Right forelimb (tissue), 1 donor: ENCODE measurements at regions not wholly inside any gene's neighbourhood (a gene's known extent, or its start where the extent isn't known, plus 50 kb on each side); places are given as distances from the start of the nearest gene placed in this dataset.
"Not testable (repeated sequence)": the region's sequence is repeated elsewhere in the genome, so short reads cannot be mapped to it uniquely, and the experiment has no call there.

Source experiments
- DNase-seq: peaks from one replicate; pipeline ENCODE4 v3.0.0-alpha.2; 2018

DNA sequence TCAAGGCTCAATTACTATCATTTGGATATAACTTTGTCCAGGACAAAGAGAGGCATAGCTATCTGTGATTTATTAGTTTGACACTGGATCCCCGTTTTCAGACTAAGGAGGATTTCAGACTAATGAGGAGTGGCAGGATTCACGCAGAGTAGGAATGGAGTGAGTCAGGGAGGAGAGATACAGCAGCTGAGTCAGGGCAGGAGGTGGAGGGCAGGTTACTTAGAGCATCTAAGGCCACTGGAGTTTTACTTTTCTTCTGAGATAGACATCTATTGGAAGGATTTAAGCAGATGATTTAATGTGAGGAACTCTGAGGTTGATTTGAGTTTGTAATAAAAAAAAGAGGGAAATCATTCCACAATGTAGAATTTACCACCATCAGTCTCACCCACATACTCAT lies 110.6 kb downstream of the RPIA start:
- DNase-seq = not testable (repeated sequence)

DNA sequence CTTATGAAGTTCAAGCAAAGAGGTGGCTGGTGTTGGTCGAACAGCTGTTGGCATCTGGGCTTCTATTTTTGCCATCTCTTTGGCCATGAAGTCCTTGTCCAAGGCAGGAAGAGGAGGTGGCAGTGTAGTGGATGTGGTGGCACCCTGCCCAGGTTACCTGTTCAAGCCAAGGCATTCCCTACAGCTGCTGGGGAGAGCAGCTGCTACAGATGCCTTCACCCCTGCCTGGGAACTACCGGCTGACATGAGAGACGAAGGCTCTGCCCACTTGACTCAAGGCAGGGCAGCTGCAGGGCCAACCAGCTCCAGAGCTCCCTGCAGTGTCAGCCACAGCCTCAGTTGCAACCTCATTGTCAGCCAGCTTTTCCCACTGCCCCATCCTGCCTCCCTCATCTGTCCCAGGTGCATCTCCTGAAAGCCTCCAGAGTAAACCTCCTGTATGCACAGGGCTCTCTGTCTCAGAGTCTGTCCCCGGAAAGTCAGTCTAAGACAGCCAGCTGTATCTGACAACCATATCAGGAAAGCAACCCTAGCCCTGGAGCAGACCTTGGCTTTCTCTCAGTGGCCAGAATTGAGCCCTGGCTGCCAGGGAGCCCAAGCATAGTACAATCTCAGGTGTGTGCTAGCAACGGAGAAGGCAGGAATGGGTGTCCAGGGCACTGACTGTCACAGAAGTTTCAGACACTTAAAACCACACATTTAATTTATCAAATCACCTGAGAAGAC lies 115.9 kb downstream of the RPIA start:
- no peak for DNase-seq

DNA sequence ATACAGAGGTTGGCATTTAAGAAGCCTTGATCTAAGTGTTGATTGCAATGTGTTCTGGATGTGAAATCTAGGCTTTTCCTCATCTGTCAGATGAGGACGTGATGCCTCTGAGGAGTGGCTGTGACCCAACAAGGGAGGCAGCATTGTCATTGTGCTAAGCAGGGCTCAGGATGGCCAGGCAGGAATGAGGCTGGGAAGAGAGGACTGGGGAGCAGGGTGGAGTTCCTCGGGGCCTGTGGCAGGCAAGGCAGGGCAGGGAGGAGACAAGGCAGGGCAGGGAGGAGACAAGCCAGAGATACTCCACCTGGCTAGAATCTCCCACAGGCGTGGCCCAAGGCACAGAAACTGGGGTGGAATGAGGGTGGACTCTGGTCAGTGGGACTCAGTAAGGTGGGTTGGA lies 116.6 kb downstream of the RPIA start:
- DNase-seq = no peak

DNA sequence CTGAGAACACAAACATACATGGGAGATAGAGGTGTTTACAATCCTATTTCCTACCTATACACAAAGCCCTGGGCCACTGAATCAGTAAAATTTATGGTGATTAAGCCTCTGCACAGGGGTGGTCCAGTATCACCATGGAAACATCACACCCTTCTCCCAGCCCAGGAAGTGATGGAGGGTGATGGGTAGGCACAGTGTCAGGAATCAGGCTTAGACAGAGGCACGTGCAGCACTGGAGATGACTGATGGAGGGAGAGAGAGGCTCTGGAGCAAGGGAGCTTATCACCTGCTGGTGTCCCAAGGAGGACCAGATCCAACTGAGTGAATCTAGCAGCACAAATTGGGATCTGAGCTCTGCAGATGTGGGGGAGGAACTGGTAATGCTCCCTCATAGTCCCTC lies 117.2 kb downstream of the RPIA start:
- no peak for DNase-seq

DNA sequence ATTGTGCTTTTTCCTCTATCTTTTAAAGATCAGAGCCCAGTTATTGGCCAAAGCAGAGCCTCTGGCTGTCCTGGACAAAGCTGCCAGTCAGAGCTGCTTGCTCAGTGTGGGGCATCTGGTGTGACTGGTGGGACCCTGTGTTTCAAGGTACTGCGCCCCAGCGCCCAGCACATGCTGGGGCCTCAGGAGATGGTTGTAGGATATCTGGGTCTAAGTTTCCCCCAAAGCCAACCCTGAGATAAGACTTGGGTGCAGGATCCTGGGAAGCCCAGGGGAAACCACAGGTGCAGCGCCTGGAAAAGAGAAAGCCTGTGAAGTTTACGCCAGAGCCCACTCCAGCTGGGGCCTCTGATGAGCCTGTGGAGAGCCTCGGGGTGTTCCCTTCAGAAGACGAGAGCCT lies 117.7 kb downstream of the RPIA start:
- no peak for DNase-seq

DNA sequence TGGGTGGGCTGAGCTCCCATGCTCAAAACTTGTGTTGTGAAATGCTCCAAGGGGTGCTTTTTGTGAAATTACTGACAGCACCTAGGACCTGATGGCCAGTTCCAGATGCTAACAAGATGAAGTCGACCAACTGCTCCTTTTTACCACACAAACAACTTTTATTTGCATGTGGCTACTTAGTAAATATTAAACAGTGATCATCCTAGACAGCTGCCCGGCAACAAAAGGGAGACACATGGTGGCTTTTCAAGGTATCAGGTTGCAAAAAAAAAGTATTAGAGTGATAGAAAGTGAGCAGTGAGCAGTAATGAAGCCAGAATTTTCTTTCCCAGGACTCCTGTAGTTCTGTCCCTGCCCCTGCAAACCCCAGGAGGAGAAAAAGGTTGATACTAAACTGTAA lies 118.5 kb downstream of the RPIA start:
- no peak for DNase-seq

DNA sequence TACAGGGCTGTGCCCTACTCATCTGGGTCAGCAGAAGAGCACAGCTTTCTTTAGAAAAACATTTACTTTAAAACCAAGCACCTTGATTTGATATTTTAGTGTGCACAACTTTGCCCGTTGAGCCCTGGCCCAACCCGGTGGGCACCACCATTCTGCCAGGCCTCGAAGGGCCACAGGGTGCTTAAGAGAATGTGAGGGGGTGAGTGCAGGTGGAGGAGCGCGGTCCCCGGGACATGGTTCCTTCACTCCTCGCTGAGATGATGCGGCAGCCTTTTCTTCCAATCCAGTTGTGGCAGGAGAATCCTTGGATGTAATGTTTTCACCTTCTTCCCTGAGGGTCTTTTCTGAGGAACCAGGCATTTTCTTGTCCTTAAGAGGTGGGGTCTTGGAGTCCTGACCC lies 119.0 kb downstream of the RPIA start:
- DNase-seq = no peak

DNA sequence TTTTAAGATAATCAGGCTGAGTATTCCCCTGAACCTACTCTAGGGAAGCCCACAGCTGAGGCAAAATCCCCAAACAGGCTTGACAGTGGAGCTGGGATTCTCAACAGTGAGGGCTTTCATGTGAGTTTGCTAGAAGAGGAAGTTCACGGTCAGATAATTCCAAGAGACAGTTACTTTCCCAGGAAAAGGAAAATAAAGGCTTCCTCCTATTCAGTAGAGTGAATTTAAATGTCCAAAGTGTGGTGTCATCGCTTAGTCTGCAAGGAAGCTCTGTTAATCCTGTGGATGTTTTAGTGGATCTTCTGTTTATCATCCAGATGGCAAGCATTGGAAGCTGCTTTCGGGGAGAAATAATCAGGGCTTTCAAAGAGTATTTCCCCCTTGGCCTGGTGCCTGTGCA lies 119.8 kb downstream of the RPIA start:
- no peak for DNase-seq

DNA sequence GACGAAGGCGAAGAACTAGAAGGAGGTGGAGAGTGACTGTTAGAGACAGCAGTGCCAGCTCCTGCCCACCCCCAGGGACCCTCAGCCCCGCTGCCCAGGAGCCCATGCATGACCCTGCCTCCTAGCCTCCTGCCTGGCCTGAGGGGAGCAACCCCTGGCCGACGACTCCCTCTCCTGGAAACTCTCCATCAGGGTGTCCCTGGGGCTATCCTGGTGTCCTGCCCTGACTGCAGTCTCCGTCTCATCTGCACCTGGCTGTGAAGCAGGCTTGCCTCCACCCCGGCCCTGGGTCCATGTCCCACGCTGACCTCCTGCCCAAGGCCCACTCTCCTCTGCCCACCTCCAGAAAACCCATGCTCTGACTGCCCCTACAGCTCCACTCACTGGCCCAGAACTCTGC lies 120.2 kb downstream of the RPIA start:
- DNase-seq = no peak

DNA sequence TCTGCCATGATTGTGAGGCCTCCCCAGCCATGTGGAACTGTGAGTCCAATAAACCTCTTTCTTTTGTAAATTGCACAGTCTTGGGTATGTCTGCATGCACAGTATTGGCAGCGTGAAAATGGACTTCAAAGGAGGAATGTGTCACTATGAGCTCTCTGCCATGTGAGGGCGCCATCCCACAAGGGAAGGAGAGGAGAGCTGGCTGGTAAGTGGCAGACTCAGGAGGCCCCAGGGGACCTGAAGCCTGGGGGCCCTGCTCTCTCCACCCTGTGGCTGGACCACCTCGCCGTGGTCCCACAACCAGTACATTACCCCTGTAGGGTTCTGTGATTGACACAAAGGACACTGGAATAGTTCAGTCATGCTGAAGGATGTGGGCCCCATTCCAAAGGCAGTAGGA lies 122.1 kb downstream of the RPIA start:
- no peak for DNase-seq

DNA sequence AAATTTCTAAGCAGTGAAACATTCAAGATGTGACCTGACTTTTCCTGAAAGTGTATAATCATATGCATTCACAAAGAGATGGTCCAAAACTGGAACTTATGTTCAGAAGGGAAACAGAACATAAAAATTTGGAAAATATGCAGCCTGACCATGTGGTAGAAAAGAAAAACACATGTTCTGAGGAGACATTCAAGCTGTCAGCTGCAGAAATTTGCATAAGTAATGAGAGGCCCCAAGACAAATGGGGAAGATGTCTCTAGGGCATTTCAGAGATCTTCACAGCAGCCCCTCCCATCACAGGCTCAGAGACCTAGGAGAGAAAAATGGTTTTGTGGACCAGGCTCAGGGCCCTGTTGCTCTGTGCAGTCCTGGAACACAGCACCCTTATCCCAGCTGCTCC lies 123.8 kb downstream of the RPIA start:
- DNase-seq = no peak

DNA sequence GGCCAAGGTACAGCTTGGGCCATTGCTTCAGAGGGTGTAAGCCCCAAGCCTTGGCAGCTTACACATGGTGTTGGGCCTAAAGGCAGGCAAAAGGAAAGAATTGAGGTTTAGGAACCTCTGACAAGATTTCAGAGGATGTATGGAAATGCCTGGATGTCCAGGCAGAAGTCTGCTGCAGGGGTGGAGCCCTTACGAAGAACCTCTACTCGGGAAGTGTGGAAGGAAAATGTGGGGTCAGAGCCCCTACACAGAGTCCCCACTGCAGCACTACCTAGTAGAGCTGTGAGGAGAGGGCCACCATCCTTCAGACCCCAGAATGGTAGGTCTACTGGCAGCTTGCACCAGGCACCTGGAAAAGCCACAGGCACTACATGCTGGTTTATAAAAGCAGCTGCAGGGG lies 124.2 kb downstream of the RPIA start:
- no peak for DNase-seq

DNA sequence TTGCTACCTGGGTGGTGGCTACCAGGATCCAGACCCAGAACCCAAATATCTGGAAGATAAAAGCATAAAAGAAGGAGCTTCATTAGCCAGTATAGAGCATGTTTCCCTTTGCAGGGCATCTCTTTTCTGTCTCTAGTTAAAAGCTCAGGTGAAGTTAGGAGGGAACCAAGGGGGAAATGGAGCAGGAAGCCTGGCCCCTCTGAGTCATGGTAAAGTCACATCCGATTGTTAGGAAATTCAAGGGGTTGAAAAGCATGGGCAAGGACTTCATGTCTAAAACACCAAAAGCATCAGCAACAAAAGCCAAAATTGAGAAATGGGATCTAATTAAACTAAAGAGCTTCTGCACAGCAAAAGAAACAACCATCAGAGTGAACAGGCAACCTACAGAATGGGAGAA lies 126.9 kb downstream of the RPIA start:
- no peak for DNase-seq

DNA sequence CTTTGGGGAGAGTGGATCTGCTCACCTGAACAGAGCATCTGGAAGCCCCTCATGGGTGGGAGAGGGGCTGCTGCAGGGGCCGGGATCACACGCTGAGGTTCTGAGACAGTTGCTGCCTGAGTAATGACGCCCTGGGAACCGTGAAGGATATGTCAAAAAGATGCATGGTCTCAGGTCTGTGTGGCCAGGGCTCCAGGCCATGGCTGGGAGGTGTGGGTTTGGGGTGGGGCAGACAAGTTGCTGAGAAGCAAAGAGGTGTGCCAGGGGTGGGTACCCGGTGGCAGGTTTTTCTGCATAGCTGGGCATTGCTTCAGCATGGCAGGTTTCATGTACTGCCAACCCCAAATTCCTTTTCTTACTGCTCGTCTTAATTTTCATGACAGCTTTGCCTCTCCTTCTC lies 133.5 kb downstream of the RPIA start:
- no peak for DNase-seq

DNA sequence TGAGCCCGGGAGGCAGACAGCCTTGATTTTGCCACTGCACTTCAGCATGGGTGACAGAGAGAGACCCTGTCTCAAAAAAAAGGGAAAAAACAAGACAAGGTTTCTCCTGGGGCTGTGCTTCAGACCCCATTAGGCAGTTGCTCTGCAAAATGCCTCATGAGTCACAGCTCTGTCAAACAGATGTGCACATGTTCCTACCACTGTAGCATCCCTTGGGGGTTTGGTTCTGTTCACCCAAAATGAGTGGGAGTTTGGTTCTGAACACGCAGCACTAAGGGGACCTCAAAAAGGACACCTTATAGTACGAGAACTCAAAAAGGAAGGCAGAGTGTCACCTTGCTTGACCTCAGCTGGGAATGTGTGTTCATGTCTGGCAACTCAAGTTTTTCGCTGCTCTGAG lies 134.9 kb downstream of the RPIA start:
- no peak for DNase-seq

DNA sequence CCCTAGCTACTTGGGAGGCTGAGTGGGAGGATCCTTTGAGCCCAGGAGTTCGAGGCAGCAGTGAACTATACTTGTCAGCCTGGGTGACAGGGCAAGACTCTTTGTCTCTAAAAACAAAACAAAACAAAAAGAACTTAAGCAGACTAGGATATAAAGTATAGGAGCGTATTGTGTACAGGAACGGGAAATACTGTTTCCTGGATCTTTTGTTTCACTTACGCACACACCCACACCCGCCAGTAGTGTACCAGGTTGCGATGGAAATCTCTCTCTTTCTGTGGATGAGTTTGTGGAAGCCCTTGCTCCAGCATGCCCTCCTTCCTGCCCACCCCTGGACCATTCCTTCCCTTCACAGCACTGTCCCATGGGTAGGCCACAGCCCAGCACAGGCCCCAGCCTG lies 136.3 kb downstream of the RPIA start:
- DNase-seq = no peak

DNA sequence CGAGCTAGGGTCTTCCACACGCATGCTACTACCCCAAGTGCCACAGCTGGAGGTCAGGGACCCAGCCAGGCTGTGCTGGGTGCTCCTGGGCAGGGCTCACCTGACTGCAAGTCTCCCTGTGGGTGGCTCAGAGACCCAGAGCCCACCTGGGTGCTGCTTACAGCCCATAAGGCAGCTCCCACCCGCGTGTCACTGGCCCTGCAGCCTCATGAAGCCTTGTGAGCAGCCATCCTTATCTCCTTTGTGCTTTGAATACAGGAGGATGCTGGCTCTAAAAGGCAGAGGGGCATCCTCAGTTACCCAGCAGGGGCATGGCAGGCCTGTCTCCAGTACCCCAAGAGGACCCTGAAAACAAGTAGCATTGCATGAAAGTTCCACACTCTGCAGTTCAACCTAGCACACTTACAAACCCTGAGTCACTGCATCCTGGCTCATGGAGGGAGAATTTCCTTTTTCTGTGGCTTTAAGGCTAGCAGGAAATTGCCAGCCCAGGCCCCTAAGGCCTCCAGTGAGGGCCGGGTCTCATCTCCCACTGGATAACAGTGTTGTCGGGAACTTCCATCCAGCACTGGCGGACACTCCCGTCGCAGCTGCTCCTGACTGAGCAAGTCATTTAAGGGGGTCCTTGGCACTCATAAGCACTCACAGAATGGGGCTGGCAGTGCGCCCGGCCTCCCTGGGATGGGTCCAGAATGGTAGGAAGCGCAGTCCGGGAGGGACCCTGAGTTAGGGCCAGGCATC lies 137.1 kb downstream of the RPIA start:
- DNase-seq = no peak

DNA sequence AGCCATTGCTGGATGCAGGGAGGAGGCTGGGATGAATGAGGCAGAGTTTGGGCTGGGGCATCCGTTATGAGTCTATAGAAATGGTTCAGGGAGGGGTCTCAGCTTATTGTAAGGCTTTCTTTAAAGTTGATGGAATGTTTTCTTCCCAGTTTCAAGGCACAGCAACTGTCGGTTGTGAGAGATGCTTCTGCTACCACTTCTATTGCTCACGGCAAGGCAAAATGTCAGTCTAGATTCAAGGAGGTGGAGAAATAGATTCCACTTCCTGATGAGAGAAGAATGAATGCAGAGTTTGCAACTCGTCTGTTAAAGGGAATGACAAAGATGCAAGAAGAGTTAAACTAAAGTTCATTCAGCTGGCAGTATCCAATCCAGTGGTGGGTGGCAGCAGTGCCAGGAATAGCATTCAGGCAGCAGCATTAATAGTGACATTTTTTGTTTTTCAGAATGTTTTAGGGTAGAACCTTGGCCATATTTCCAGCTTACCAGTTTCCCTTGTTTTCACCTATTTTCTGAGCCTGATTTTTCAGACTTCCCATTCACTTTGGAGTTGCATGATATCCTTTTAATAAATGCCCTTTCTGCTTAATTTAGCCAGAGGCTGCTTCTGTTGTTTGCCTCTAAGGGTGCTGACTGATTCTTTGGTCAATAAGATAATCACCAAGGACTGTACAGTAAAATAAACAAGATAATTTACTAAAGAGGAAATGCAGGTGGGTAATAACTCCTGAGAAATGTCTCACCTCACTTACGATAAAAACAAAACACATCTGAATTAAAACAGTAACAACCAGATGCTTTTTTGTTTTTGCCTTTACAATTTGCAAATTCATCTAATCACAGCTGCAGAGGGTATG lies 138.4 kb downstream of the RPIA start:
- no peak for DNase-seq

DNA sequence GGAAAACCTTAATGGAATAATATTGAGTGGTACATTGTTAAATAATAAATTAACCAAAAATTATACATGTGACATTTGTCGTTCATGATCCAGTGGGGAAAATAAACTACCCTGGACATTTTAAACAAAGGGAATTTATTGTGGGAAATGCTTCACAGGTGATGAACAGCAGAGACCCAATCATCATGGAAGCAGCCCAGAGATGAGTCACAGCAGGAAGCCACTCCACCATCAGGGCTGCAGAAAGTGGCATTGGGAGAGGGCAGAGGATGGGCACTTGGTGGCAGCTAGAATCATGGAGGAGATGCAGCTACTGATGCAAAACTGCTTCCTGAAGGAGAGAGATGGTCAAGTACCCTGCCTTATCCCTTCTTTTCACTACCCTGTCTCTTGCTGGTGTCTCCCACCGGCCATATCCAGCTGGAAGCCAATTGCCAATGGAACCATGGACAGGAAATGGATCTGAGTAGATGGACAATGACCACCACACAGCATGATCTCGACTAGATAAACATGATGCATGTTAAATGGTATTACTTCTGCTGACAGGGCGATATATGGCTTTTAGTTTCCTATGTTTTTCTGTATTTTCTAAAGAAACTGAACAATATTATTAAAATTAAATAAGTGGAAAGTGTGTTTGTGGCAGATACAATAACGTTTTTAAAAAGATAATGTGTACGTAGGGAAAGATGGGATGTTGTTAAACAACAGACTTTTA lies 139.8 kb downstream of the RPIA start:
- DNase-seq = no peak

DNA sequence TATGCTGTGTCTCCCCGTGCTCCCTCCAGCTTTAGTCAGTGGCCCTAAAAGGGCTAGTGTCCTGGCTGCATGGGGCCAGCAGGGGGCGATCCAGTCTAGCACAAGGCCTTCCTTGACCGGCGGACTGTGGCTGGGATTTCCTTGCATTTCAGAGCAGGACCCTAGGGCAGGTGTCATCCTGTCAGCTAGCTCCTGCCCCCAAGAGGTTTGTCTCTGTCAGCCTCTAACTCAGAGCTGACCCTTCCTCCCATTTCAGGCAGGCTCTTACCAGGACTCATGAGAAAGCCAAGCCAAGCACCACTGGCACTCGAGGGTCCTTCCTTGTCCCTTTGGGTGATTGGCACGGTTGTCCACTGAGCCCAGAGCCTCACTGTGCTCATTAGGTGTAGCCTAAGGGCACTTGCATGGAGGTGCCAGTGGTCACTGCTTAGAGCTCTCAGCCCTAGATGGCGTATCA lies 140.3 kb downstream of the RPIA start:
- DNase-seq = no peak

DNA sequence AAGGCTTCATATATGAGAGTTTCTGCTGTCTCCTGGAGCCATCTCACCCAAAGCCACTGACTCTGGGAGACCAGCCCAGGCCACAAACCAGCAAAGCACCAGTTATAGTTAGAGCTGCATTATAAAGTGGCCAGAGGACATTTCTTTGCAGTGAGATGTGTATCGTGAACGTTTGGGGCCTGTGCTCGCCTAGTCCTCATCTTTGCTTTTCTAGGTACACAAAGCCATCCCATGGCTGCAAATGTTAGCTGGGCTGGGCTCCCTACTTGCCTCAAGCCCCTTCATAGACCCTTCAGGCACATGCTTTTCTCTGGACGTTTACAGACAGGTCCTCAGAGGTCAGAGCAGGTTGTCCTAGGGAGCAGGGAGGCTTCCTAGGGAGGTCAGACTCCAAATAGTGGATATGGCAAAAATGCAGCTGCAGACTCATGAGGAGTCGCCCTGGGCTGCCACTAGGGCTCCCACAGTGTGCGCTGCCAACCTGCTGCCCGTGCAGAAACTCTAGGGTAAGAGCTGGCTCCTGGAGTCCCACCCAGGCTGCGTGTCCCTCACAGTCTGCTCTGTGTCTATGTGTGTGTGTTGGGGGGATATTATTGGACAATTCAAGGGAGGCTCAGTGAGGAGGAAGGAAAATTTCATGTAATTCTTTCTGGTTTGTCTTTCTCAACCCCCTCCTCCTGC lies 141.0 kb downstream of the RPIA start:
- no peak for DNase-seq

DNA sequence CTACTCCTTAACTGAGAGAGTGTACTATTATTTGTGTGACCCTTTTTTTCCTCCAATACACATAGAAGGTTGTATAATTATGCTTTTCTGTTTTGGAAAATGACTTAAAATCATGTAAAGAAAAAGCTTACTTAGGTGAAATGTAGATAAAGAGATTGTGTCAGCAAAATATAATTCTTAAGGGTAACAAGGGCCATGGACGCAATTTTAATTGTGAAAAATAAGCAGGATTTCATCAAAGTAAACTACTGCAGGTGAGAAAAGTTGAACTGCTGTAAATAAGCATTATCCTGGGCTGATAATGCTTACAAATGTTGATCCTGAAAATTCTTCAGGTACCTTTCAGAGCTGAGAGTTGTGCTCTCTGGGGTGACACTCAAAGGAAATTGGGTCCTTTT lies 141.5 kb downstream of the RPIA start:
- DNase-seq = no peak

DNA sequence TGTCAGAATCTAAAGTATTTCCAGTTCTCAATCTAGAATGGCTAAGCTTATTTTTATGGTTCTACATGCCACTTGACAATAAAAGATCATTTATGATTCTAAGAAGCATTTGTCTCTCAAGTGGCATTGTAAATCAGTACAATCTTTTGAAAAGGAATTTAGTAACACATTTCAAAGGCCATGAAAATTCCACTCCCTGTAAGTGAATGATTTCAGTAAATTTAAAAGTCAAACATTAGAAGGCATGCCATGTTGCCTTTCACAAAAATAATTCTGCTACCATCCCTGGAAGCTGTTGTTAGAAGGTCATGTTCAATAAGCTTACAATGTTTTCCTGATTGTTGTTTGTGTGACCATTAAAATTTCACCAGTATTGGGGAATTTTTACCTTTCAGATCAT lies 142.9 kb downstream of the RPIA start:
- DNase-seq = no peak
